Smooth muscle cell (in vitro differentiated cells): ENCODE measurements at regions not wholly inside any gene's neighbourhood (a gene's known extent, or its start where the extent isn't known, plus 50 kb on each side); places are given as distances from the start of the nearest gene placed in this dataset.
"Not testable (repeated sequence)": the region's sequence is repeated elsewhere in the genome, so short reads cannot be mapped to it uniquely, and the experiment has no call there.

ENCODE experiments used
- DNase-seq: peaks from one replicate; lab custom pipeline; 2025; ENCODE audit not compliant: unreplicated experiment; lab: John Stamatoyannopoulos, UW
- H2AFZ ChIP-seq: fragments of 200-600 bp; sonication (generic); 2 replicates; pipeline ENCODE4 v1.6.0; 2016; ENCODE audit warnings: antibody characterized with exemption, low read depth, mild to moderate bottlenecking
- H3F3A ChIP-seq: fragments of 200-600 bp; sonication (generic); 2 replicates; pipeline ENCODE4 v1.6.0; 2017; ENCODE audit warnings: antibody characterized with exemption, low read depth
- H3K27ac ChIP-seq: fragments of 200-600 bp; sonication (generic); 2 replicates; pipeline ENCODE4 v1.5.1; 2016; ENCODE audit warnings: low read depth, mild to moderate bottlenecking
- H3K27me3 ChIP-seq: fragments of 200-600 bp; sonication (generic); 2 replicates; pipeline ENCODE4 v1.6.1; 2016; ENCODE audit warnings: low read depth, mild to moderate bottlenecking
- H3K36me3 ChIP-seq: fragments of 200-600 bp; sonication (generic); 2 replicates; pipeline ENCODE4 v1.5.1; 2016; ENCODE audit warnings: low read depth
- H3K4me1 ChIP-seq: fragments of 200-600 bp; sonication (generic); 2 replicates; pipeline ENCODE4 v1.5.1; 2016; ENCODE audit warnings: low read depth
- H3K4me2 ChIP-seq: fragments of 200-600 bp; sonication (generic); 2 replicates; pipeline ENCODE4 v1.6.0; 2016; ENCODE audit warnings: mild to moderate bottlenecking
- H3K4me3 ChIP-seq: fragments of 200-600 bp; sonication (generic); 2 replicates; pipeline ENCODE4 v1.5.1; 2016; ENCODE audit warnings: mild to moderate bottlenecking
- H3K79me2 ChIP-seq: fragments of 200-600 bp; sonication (generic); 2 replicates; pipeline ENCODE4 v1.6.0; 2016; ENCODE audit warnings: low read depth, mild to moderate bottlenecking
- H3K9ac ChIP-seq: fragments of 200-600 bp; sonication (generic); 2 replicates; pipeline ENCODE4 v1.6.0; 2016; ENCODE audit warnings: low read depth
- H3K9me3 ChIP-seq: fragments of 200-600 bp; sonication (generic); replicated peaks from 2 replicates; pipeline ENCODE4 v1.5.1; 2016; ENCODE audit warnings: low read depth
- H4K20me1 ChIP-seq: fragments of 200-600 bp; sonication (generic); 2 replicates; pipeline ENCODE4 v1.6.0; 2016; ENCODE audit warnings: low read depth
- CTCF ChIP-seq: fragments of 200-600 bp; sonication (generic); IDR thresholded peaks from 2 replicates; pipeline ENCODE4 v1.5.1; 2017; ENCODE audit warnings: borderline replicate concordance, mild to moderate bottlenecking, antibody characterized with exemption; ENCODE audit not compliant: insufficient read depth, poor library complexity, severe bottlenecking
- WGBS: methylation state at CpG from one replicate; pipeline ENCODE4 v1.1.7; 2016; ENCODE audit warnings: low lambda C conversion rate; 5-methylcytosine and 5-hydroxymethylcytosine counted together

- WGBS, result 9% methylated on average over 26 of the region's 30 CpGs
- no peak for DNase-seq
- Histone ChIP-seq H3K27me3 (peaks cover 36% of the 10 kb centered on the region), H3K4me2 (peak overlapping the region; percentile 69), H3K79me2 (no peaks in the 10 kb centered on the region), H3K9ac (no peak overlapping the region), H3K4me1 (peaks cover 8% of the 10 kb centered on the region), H3K9me3 (peaks cover 3% of the 10 kb centered on the region), H2AFZ (peak overlapping the region; percentile 49), H3K27ac (no peak overlapping the region), H4K20me1 (no peaks in the 10 kb centered on the region), H3F3A (no peaks in the 10 kb centered on the region), H3K36me3 (no peaks in the 10 kb centered on the region), H3K4me3 (peak overlapping the region; percentile 30)
- peak; percentile 55 for TF ChIP-seq CTCF
Observed at GRCh38 chr2:129923265-129924091, 56.0 kb upstream of the RAB6C start.

- not testable (repeated sequence) for H4K20me1 ChIP-seq, H3K9ac ChIP-seq, H3K36me3 ChIP-seq, H3K4me2 ChIP-seq, H2AFZ ChIP-seq, H3K79me2 ChIP-seq, H3K4me1 ChIP-seq, H3F3A ChIP-seq, H3K9me3 ChIP-seq, H3K4me3 ChIP-seq, DNase-seq, H3K27ac ChIP-seq
- peaks cover 36% of the 10 kb centered on the region for H3K27me3 ChIP-seq
- 87% methylated on average over 12 of the region's 12 CpGs for WGBS
Observed at GRCh38 chr2:129924115-129924514, 55.4 kb upstream of the RAB6C start.

- H3K4me1 ChIP-seq, result peaks cover 8% of the 10 kb centered on the region
- no peak overlapping the region for H3K4me2 ChIP-seq
- H2AFZ ChIP-seq, result no peak overlapping the region
- H3K9me3 ChIP-seq, result no peaks in the 10 kb centered on the region
- TF ChIP-seq CTCF, result no peak
- no peak overlapping the region for H3K4me3 ChIP-seq
- H3F3A ChIP-seq, result no peaks in the 10 kb centered on the region
- H3K27me3 ChIP-seq, result peaks cover 34% of the 10 kb centered on the region
- H3K9ac ChIP-seq, result no peak overlapping the region
- no peak for DNase-seq
- WGBS, result 67% methylated on average over 3 of the region's 3 CpGs
- H3K27ac ChIP-seq, result no peak overlapping the region
- no peaks in the 10 kb centered on the region for H3K79me2 ChIP-seq
- H4K20me1 ChIP-seq, result no peaks in the 10 kb centered on the region
- no peaks in the 10 kb centered on the region for H3K36me3 ChIP-seq
Observed at GRCh38 chr2:129925381-129925780, 54.1 kb upstream of the RAB6C start.

GRCh38 chr2:129927696-129928095 is 51.8 kb upstream of the RAB6C start:
- no peak for DNase-seq
- 100% methylated on average over 1 of the region's 1 CpG for WGBS
- Histone ChIP-seq H3K9me3 (no peaks in the 10 kb centered on the region), H3K27ac (no peak overlapping the region), H3K4me2 (no peak overlapping the region), H3K4me3 (no peak overlapping the region), H2AFZ (no peak overlapping the region), H3K36me3 (no peaks in the 10 kb centered on the region), H3K27me3 (peaks cover 10% of the 10 kb centered on the region), H3F3A (no peaks in the 10 kb centered on the region), H3K79me2 (no peaks in the 10 kb centered on the region), H3K4me1 (peaks cover 8% of the 10 kb centered on the region), H3K9ac (no peak overlapping the region), H4K20me1 (no peaks in the 10 kb centered on the region)
- no peak for TF ChIP-seq CTCF
